Islet precursor cell (in vitro differentiated cells): ENCODE measurements at regions not wholly inside any gene's neighbourhood (a gene's known extent, or its start where the extent isn't known, plus 50 kb on each side); places are given as distances from the start of the nearest gene placed in this dataset.
"Not testable (repeated sequence)": the region's sequence is repeated elsewhere in the genome, so short reads cannot be mapped to it uniquely, and the experiment has no call there.

Source experiments
- DNase-seq: peaks from one replicate; pipeline ENCODE4 v3.0.0-alpha.2; 2018

DNA sequence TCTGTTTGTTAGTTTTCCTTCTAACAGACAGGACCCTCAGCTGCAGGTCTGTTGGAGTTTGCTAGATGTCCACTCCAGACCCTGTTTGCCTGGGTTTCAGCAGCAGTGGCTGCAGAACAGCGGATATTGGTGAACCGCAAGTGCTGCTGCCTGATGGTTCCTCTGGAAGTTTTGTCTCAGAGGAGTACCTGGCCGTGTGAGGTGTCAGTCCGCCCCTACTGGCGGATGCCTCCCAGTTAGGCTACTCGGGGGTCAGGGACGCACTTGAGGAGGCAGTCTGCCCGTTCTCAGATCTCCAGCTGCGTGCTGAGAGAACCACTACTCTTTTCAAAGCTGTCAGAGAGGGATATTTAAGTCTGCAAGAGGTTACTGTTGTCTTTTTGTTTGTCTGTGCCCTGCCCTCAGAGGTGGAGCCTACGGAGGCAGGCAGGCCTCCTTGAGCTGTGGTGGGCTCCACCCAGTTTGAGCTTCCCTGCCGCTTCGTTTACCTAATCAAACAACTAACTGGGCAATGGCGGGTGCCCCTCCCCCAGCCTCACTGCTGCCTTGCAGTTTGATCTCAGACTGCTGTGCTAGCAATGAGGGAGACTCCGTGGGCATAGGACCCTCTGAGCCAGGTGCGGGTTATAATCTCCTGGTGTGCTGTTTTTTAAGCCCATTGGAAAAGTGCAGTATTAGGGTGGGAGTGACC lies 634.3 kb upstream of the CHD1 start:
- DNase-seq, result peak; percentile 47

DNA sequence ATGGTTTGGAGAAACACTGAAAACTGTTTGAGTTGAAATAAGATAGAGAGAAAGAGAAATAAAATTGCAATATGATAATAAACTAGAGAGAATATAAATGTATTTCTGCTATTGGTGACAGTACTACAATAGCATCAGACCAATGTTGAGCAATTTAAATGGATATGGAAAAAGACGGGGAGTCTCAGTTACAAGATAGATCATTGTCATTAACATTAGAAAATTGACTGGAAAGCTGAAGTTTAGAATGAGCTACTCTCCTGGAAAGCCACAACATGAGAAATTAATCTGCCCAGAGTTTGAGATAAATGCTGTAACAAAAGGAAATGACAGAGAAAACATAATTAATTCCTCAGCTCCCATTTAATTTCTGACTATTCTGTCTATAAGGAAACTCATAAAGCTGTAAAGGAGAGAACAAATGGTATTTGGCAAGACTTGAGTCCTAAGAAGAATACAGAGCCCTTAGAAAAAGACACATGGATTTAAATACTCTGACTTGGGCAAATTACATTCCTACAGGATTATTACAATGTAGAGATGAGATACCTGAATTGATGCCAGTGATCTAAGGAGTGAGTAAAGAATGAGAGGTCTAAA lies 624.5 kb upstream of the CHD1 start:
- DNase-seq, result no peak

- DNase-seq, result no peak
Measured at GRCh38 chr5:99544356-99544755, 615.5 kb upstream of the CHD1 start.

- peak; percentile 63 for DNase-seq
Measured at GRCh38 chr5:99543841-99544240, 615.0 kb upstream of the CHD1 start.

DNA sequence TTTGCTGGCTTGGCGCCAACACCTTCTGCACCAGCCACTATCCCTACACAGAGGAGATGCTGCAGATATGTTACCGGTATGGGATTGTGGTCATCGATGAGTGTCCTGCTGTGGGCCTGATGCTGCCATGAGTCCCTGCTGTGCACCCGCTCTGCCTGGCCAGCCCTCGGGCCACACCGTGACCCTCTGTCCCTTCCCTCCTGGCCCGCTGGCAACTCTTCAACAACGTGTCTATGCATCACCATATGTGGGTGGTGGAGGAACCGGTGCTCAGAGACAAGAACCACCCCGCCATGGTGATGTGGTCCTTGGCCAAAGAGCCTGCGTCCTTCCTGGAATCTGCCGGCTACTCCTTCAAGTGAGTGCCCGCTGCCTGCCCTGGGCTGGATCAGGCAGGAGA lies 605.4 kb upstream of the CHD1 start:
- not testable (repeated sequence) for DNase-seq

GRCh38 chr5:99521666-99522065 lies 592.9 kb upstream of the CHD1 start:
- DNase-seq, result not testable (repeated sequence)

DNA sequence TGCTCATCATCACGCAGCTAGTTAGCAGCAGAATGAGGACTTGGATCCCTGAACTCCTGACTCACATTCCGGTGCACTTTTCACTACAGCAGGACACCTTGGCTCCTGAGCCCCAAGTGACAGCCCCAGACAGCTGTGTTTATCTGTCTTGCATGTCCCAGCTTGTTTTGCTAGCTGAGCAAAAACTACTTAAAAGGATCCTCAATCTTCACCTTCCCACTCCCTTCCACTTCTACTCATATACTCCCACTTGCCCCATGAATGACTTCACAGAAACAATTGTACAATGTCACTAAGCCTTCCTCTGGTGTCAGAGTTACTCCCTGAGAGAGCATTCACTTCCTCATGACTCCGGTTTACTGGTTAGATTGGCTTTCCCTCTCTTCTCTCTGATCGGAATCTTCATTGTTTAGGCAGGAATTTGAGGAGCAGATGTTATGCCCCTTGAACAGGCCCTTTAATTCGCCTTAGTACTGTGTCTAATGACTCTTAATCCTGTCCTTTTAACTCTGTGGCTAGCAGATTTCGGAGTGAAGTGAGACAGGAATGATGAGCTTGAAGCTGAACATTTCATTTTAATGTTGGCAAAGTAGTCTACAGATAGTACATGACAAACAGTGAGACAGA lies 587.2 kb upstream of the CHD1 start:
- DNase-seq, result not testable (repeated sequence)

DNA sequence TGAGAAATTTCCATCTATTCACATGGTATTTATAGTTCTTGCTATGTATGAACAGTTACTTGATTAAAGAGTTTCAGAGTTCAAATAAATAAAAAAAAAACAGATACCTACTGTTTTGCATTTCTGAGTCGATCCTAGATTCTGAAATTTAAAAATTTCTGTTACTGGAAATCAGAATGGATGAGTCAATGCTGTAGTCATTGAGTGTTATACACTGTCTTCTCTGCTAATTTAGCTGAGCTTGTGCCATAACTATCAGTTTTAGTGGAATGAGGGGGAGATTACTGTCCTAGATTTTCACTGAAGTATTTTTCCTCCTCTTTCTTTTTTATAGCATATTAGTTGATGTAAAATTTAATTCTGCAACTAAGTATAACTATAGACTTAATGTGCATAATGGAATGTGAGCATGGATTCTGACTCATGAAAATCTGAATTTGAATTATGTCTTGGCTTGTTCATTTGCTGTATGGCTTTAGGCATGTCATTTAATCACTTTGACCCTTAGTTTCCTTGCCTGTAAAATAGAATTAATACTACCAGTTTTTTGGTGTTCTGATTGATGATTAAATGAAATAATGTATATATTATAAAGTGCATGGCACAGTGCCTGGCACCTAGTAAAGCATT lies 581.5 kb upstream of the CHD1 start:
- DNase-seq, result not testable (repeated sequence)

- DNase-seq, result not testable (repeated sequence)
Measured at GRCh38 chr5:99509064-99509463, 580.3 kb upstream of the CHD1 start.

DNA sequence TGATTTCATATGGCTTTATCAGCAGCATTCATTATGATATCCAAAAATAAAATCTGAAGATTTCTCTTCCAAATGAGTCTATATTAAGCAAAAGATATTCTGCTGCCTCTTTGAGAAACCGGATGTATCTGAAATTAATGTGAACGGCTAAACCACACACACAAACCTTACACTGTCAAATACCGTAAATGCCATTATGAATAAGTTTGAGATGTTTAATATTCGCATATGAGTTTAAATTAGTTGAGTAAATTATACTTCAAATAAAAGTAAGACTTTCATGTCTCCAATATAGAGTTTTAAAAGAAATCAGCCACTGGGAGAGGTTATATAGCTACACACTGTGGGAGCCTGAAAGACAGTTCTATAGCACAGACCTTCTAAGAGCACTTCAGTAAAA lies 566.6 kb upstream of the CHD1 start:
- not testable (repeated sequence) for DNase-seq

GRCh38 chr5:99478450-99478849 lies 549.6 kb upstream of the CHD1 start:
- DNase-seq, result not testable (repeated sequence)

- DNase-seq, result not testable (repeated sequence)
Measured at GRCh38 chr5:99473328-99473727, 544.5 kb upstream of the CHD1 start.

DNA sequence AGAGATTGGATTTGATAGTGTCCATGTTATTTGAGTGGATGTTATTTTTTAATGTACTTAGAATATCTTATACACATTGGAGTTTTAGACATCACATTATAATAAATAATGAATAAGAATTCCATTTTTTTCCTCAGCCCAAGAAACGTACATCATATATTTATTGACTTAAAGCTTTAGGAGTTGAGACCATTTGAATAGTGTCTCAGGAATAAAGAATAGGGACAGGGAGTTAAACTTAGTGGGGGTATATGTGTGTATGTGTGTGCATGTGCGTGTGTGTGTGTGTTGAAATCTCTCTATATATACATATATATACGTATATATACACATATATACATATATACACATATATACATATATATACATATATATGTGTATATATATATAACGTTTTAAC lies 542.9 kb upstream of the CHD1 start:
- not testable (repeated sequence) for DNase-seq

GRCh38 chr5:99471178-99471577 lies 542.4 kb upstream of the CHD1 start:
- not testable (repeated sequence) for DNase-seq

- DNase-seq, result not testable (repeated sequence)
Measured at GRCh38 chr5:99470636-99471035, 541.8 kb upstream of the CHD1 start.

- DNase-seq, result no peak
Measured at GRCh38 chr5:99460701-99461100, 531.9 kb upstream of the CHD1 start.

- DNase-seq, result no peak
Measured at GRCh38 chr5:99453196-99453595, 524.4 kb upstream of the CHD1 start.

DNA sequence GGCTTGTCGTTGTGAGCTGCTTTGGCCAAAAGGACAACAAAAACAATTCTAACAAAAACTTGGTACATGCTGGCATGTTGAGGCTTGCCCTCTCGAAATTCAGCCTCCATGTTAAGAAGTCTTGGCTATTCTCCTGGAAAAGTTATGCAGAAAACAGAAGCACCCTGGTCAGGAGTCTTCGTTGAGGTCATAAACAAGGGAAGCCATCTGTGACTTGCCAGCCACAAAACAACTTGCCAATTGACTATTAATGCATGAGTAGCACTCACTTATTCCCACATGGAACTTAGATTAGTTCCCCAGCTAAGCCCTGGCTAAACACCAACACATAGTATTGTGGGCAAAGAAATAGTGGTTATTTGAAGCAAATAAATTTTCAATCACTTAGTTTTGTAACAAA lies 521.0 kb upstream of the CHD1 start:
- DNase-seq, result no peak

DNA sequence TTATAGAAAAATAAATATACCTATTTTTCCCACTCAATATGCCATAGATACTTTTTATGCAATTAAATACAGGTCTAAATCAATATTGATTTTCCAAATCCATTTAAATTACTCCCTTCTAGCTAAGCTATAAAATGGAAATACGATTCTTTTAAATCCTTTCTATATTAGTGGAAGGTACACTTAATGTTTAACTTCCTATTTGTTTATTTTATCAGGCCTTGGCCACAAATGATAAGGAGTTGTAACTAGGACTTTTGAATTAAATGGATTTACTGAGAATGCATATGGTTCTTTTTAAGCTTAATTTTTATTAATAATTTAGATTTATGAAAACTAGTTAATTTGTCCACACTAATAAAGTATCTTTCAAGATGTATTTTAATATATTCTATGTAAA lies 517.0 kb upstream of the CHD1 start:
- DNase-seq, result no peak

DNA sequence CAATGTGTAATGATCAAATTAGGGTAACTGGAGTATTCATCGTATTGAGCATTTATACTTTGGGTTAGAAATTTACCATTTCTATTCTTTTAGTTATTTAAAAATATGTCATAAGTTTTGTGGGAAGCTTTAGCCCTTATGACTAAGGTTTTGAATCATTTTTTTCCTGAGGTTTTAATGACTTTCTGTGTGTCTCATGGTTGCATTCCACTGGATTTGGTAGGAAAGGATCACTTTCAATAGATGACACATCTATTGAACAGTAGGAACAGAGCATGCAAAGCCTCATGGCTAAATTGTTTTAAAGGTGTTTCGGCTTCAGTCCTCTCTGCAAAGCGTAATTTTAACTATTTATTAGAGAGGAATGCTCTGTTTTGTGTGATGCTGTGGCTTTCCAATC lies 512.4 kb upstream of the CHD1 start:
- no peak for DNase-seq

DNA sequence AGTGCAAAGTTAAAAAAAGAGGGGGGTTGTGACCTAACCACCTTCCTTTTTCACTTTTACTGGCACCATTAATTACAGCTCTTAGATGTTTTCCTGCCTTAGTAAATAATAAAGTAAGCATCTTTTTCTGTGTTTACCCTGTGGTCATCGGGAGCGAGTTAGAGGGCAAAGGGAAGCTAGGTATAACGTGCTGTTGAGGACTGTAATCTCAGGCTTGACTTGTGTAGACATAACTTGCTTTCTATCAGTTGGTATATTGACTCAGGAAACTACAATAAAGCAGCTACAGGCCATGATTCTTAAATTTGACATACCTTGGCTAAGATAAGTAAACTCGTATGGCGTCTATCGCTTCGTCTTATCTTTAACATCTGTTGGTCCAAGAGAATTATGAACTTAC lies 509.8 kb upstream of the CHD1 start:
- DNase-seq, result no peak

- no peak for DNase-seq
Measured at GRCh38 chr5:99437986-99438385, 509.2 kb upstream of the CHD1 start.

DNA sequence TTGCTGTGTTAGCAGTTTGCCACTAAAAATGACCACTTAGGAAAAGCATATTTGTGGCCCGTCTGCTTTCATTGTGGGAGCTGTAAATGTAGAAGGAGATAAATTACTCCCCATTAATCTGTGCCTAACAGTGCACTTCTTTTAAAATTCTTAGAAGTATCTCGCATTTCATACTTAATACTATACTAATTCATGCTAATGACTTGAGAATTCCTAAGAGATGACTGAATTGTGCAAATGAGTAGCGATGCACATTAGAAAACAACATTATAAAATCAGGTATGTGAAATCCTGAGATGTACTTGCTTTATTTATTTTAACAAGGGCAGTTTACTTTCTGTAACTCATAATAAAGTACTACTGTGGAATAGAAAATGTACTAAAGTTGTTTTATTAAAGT lies 494.6 kb upstream of the CHD1 start:
- not testable (repeated sequence) for DNase-seq

- DNase-seq, result not testable (repeated sequence)
Measured at GRCh38 chr5:99418640-99419039, 489.8 kb upstream of the CHD1 start.
